K562 (cell line): ENCODE measurements at regions not wholly inside any gene's neighbourhood (a gene's known extent, or its start where the extent isn't known, plus 50 kb on each side); places are given as distances from the start of the nearest gene placed in this dataset.

Source experiments
- GABPB1 ChIP-seq: sonication (generic); formaldehyde crosslinking; IDR thresholded peaks from 2 replicates; pipeline ENCODE4 v1.8.0; 2022; ENCODE audit warnings: mild to moderate bottlenecking, missing genetic modification reagents
- MAFG ChIP-seq: fragments of 450-650 bp; conservative IDR thresholded peaks from 2 replicates; pipeline ENCODE4 v1.6.1; 2016; ENCODE audit warnings: missing genetic modification characterization, missing compliant biosample characterization
- NFYB ChIP-seq: IDR thresholded peaks from 2 replicates; pipeline ENCODE4 v1.6.1; 2011; ENCODE audit warnings: mild to moderate bottlenecking, moderate library complexity; ENCODE audit not compliant: insufficient read length; ENCODE audit errors: extremely low read depth
- SMAD1 ChIP-seq: fragments of 150-350 bp; IDR thresholded peaks from 2 replicates; pipeline ENCODE4 v1.6.1; 2014; ENCODE audit warnings: low read length, low read depth; ENCODE audit not compliant: partially characterized antibody
- SMAD4 ChIP-seq: fragments of 250-450 bp; sonication (Bioruptor Pico); conservative IDR thresholded peaks from 2 replicates; pipeline ENCODE4 v1.8.0; 2021; ENCODE audit warnings: inconsistent platforms, mild to moderate bottlenecking, moderate library complexity
- ZNF408 ChIP-seq: fragments of 250-450 bp; sonication (Bioruptor Pico); IDR thresholded peaks from 2 replicates; pipeline ENCODE4 v1.4.0; 2020; ENCODE audit warnings: low read depth, mild to moderate bottlenecking, moderate library complexity
- ZNF695 ChIP-seq: fragments of 450-650 bp; formaldehyde crosslinking; IDR thresholded peaks from 2 replicates; pipeline ENCODE4 v1.4.0; 2020; ENCODE audit warnings: mild to moderate bottlenecking, moderate library complexity
- ZNF699 ChIP-seq: fragments of 250-450 bp; sonication (Bioruptor Pico); IDR thresholded peaks from 2 replicates; pipeline ENCODE4 v1.8.0; 2021; ENCODE audit warnings: mild to moderate bottlenecking, moderate library complexity; ENCODE audit not compliant: insufficient replicate concordance
- TF ChIP-seq, protein P1 (sequence below): sonication (generic); formaldehyde crosslinking; IDR thresholded peaks from 2 replicates; pipeline ENCODE4 v1.8.1; 2022; ENCODE audit warnings: missing genetic modification reagents
- TF ChIP-seq, protein P2 (sequence below), 3 experiments: IDR thresholded peaks in 2 of 3; conservative IDR thresholded peaks in 1 of 3; 2 replicates each; pipeline ENCODE4 v1.5.1; 2011 to 2012; ENCODE audit warnings: low read length in 3 of 3, mild to moderate bottlenecking in 3 of 3, control low read depth in 2 of 3, improper control_type of control experiment in 1 of 3, inconsistent platforms in 1 of 3, low read depth in 1 of 3, mixed read lengths in 1 of 3, moderate library complexity in 1 of 3; ENCODE audit not compliant: insufficient read depth in 2 of 3
- TF ChIP-seq, protein P3 (sequence below): sonication (generic); formaldehyde crosslinking; IDR thresholded peaks from 2 replicates; pipeline ENCODE4 v1.9.0; 2022; ENCODE audit warnings: mild to moderate bottlenecking, missing genetic modification reagents

DNA sequence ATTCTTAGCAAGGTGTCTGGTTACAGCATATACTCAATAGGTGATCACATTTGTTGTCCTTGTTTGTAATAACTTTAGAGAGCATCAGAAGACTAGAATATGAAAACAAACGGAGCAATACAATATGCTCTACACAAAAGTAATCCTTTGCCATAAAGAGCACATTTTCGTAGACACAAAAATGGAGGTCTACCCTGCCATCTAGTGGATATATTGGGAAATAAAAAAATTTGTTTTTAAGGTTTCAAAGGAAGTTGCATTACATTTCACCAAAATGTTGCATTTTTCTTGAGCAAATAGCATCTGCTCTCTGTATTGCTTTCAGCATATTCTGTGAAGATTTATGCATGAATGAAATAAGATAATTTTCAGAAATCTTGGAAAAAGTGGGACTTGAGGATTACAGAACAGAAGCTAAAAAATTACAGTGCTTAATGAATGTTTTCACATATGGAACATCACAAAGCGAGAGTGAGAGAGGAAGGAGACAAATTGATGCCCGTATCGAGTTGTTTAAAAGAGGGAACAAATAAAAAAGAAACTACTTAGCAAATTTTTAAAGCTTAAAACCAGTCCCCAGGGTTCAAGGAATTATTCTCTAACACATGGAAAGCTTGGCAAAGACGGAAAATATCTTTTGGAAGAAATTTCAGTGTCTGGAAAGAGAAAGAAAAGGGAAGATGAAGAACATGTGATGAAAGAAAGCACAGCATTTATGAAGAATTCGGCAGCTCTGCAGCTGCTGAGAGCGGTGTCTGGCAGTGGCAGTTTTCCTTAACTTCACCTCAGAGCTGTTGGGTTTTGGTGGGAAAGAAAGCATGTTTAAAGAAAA is 390.1 kb downstream of the ANKRD50 start:
- TF ChIP-seq ZNF699 (CRISPR knock-in tag) (no peak), ZNF695 (no peak), GABPB1 (CRISPR knock-in tag) (no peak), SMAD1 (no peak), SMAD4 (CRISPR knock-in tag) (no peak), MAFG (tag) (no peak), NFYB (no peak), ZNF408 (CRISPR knock-in tag) (no peak)
- TF ChIP-seq, protein P1, sequence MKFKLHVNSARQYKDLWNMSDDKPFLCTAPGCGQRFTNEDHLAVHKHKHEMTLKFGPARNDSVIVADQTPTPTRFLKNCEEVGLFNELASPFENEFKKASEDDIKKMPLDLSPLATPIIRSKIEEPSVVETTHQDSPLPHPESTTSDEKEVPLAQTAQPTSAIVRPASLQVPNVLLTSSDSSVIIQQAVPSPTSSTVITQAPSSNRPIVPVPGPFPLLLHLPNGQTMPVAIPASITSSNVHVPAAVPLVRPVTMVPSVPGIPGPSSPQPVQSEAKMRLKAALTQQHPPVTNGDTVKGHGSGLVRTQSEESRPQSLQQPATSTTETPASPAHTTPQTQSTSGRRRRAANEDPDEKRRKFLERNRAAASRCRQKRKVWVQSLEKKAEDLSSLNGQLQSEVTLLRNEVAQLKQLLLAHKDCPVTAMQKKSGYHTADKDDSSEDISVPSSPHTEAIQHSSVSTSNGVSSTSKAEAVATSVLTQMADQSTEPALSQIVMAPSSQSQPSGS (CRISPR knock-in tag): no peak
- TF ChIP-seq, protein P2, sequence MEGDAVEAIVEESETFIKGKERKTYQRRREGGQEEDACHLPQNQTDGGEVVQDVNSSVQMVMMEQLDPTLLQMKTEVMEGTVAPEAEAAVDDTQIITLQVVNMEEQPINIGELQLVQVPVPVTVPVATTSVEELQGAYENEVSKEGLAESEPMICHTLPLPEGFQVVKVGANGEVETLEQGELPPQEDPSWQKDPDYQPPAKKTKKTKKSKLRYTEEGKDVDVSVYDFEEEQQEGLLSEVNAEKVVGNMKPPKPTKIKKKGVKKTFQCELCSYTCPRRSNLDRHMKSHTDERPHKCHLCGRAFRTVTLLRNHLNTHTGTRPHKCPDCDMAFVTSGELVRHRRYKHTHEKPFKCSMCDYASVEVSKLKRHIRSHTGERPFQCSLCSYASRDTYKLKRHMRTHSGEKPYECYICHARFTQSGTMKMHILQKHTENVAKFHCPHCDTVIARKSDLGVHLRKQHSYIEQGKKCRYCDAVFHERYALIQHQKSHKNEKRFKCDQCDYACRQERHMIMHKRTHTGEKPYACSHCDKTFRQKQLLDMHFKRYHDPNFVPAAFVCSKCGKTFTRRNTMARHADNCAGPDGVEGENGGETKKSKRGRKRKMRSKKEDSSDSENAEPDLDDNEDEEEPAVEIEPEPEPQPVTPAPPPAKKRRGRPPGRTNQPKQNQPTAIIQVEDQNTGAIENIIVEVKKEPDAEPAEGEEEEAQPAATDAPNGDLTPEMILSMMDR (IDR thresholded peaks at IDR 0.05 in 2 of 3, conservative IDR thresholded peaks at IDR 0.05 in 1 of 3; ENCODE audit: insufficient read depth in 2 of 3, low read depth in 1 of 3, low read length in 3 of 3): peak in 2 of 3 experiments; percentile 21 to 55; a peak in 4 of 6 replicates
- TF ChIP-seq, protein P3, sequence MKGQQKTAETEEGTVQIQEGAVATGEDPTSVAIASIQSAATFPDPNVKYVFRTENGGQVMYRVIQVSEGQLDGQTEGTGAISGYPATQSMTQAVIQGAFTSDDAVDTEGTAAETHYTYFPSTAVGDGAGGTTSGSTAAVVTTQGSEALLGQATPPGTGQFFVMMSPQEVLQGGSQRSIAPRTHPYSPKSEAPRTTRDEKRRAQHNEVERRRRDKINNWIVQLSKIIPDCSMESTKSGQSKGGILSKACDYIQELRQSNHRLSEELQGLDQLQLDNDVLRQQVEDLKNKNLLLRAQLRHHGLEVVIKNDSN: no peak
